PC-3 (cell line): ENCODE measurements at regions not wholly inside any gene's neighbourhood (a gene's known extent, or its start where the extent isn't known, plus 50 kb on each side); places are given as distances from the start of the nearest gene placed in this dataset.

Experiments used
- ATAC-seq: fragments of 200-7000 bp; cut with Tn5 transposase; 2 replicates; pipeline ENCODE4 v1.9.1; 2020; ENCODE audit warnings: mild to moderate bottlenecking, moderate library complexity
- BruUV-seq: library from RNA; stranded (reverse); fragments of 400-500 nt; replicated peaks from 2 replicates; lab custom pipeline; 2021; lab: Mats Ljungman, UMichigan
- CTCF ChIA-PET: fragments of 300-600 bp; sonication (Branson Sonifier 250); formaldehyde crosslinking; loops from one replicate; lab custom pipeline; 2022; ENCODE audit warnings: antibody characterized with exemption; lab: Charles Lee
- POLR2A ChIA-PET: fragments of 300-600 bp; sonication (Branson Sonifier 250); formaldehyde crosslinking; loops from one replicate; lab custom pipeline; 2022; ENCODE audit warnings: antibody characterized with exemption; ENCODE audit not compliant: unreplicated experiment; lab: Charles Lee
- DNase-seq: peaks from one replicate; pipeline ENCODE4 v3.0.0-alpha.2; 2015
- H2AFZ ChIP-seq: fragments of 300-600 bp; sonication (generic); 2 replicates; pipeline ENCODE4 v1.6.0; 2016; ENCODE audit warnings: antibody characterized with exemption, low read length
- H3F3A ChIP-seq: fragments of 300-600 bp; sonication (generic); one replicate; pipeline ENCODE4 v1.6.0; 2017; ENCODE audit warnings: antibody characterized with exemption, low read length, control low read depth, mild to moderate bottlenecking; ENCODE audit not compliant: unreplicated experiment
- H3K27ac ChIP-seq: fragments of 300-600 bp; sonication (generic); 2 replicates; pipeline ENCODE4 v1.5.1; 2016; ENCODE audit warnings: mild to moderate bottlenecking, low read length
- H3K27me3 ChIP-seq: fragments of 300-600 bp; sonication (generic); 2 replicates; pipeline ENCODE4 v1.6.1; 2016; ENCODE audit warnings: low read length, mixed read lengths
- H3K36me3 ChIP-seq: fragments of 300-600 bp; sonication (generic); 2 replicates; pipeline ENCODE4 v1.6.1; 2016; ENCODE audit warnings: low read depth, mixed run types, low read length, mixed read lengths
- H3K4me1 ChIP-seq: fragments of 300-600 bp; sonication (generic); 2 replicates; pipeline ENCODE4 v1.5.1; 2016; ENCODE audit warnings: low read length; ENCODE audit not compliant: insufficient read depth
- H3K4me2 ChIP-seq: fragments of 300-600 bp; sonication (generic); 2 replicates; pipeline ENCODE4 v1.6.0; 2016; ENCODE audit warnings: low read length
- H3K4me3 ChIP-seq: fragments of 300-600 bp; sonication (generic); 2 replicates; pipeline ENCODE4 v1.5.1; 2016; ENCODE audit warnings: mild to moderate bottlenecking, low read length, mixed read lengths
- H3K79me2 ChIP-seq: fragments of 300-600 bp; sonication (generic); 2 replicates; pipeline ENCODE4 v1.6.1; 2017; ENCODE audit warnings: low read length, mixed read lengths
- H3K9ac ChIP-seq: fragments of 300-600 bp; sonication (generic); 2 replicates; pipeline ENCODE4 v1.6.0; 2016; ENCODE audit warnings: mild to moderate bottlenecking, low read length
- H3K9me2 ChIP-seq: fragments of 300-600 bp; sonication (generic); replicated peaks from 2 replicates; pipeline ENCODE4 v1.6.1; 2016; ENCODE audit warnings: mixed run types, low read length, mixed read lengths
- H3K9me3 ChIP-seq: fragments of 300-600 bp; sonication (generic); 2 replicates; pipeline ENCODE4 v1.6.1; 2016; ENCODE audit warnings: low read length, mixed read lengths
- H4K20me1 ChIP-seq: fragments of 300-600 bp; sonication (generic); 2 replicates; pipeline ENCODE4 v1.6.1; 2016; ENCODE audit warnings: low read length, mixed read lengths
- EZH2 ChIP-seq: fragments of 300-600 bp; sonication (generic); IDR thresholded peaks from one replicate; pipeline ENCODE4 v1.6.1; 2017; ENCODE audit warnings: antibody characterized with exemption, mild to moderate bottlenecking, low read length; ENCODE audit not compliant: unreplicated experiment
- EZH2phosphoT487 ChIP-seq: fragments of 300-600 bp; sonication (generic); IDR thresholded peaks from 2 replicates; pipeline ENCODE4 v1.6.1; 2018; ENCODE audit warnings: mild to moderate bottlenecking, antibody characterized with exemption, low read length, borderline replicate concordance
- intact Hi-C: fragments of 100-400 bp; cut with micrococcal nuclease; formaldehyde crosslinking; loops from 2 replicates; pipeline ENCODE4 v1.9.0; 2023
- TF ChIP-seq, protein P1 (sequence below): fragments of 300-600 bp; sonication (generic); conservative IDR thresholded peaks from 2 replicates; pipeline ENCODE4 v1.5.1; 2017; ENCODE audit warnings: antibody characterized with exemption, low read depth, mild to moderate bottlenecking, low read length

DNA sequence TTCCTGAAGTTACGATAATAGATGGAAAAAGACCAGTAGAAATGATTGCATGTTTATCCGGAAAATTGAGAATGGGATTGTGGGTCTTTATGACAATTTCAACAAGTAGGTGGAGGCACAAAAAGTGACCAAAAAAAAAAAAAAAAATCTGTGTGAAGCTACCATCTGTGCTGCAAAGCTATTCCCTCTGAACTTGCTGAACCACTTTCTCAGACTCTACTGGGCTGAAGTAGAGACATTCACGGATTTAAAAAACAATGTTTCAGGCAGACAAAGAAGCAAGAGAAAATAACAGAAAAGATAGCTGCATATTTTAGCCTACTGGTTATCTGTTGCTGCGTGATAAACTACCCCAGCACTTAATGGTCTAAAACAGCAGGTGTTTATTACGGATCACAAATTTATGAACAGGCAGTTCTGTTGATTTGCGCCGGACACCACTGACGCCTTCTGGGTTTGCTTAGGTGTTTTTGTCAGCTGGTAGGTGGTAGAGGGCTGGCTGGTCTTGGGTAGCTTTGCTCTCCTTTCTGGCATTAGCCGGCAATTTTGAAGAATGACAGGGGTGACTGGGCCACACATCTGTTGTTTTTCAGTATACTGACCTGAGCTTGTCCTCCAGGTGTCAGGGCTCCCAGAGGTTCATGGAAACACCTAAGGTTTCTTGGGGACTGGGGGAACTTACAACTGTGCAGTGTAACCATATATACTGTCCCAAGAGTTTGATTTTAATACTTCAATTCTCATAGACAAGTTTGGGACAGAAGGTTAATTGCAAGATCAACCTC lies 665.1 kb downstream of the CCSER2 start:
- Histone ChIP-seq H3K9ac (no peak overlapping the region), H3K27ac (no peak overlapping the region), H3K9me3 (no peaks in the 10 kb centered on the region), H3F3A (no peaks in the 10 kb centered on the region), H3K9me2 (no peaks in the 10 kb centered on the region), H3K4me2 (no peak overlapping the region), H3K4me3 (no peak overlapping the region), H3K36me3 (no peaks in the 10 kb centered on the region), H3K27me3 (no peaks in the 10 kb centered on the region), H4K20me1 (no peaks in the 10 kb centered on the region), H2AFZ (no peak overlapping the region), H3K4me1 (no peaks in the 10 kb centered on the region), H3K79me2 (no peaks in the 10 kb centered on the region)
- DNase-seq (no peak), ATAC-seq (no peak)
- no TSS peak for BruUV-seq
- POLR2A ChIA-PET, result no interaction called here
- CTCF ChIA-PET, result no interaction called here
- TF ChIP-seq, protein P1, sequence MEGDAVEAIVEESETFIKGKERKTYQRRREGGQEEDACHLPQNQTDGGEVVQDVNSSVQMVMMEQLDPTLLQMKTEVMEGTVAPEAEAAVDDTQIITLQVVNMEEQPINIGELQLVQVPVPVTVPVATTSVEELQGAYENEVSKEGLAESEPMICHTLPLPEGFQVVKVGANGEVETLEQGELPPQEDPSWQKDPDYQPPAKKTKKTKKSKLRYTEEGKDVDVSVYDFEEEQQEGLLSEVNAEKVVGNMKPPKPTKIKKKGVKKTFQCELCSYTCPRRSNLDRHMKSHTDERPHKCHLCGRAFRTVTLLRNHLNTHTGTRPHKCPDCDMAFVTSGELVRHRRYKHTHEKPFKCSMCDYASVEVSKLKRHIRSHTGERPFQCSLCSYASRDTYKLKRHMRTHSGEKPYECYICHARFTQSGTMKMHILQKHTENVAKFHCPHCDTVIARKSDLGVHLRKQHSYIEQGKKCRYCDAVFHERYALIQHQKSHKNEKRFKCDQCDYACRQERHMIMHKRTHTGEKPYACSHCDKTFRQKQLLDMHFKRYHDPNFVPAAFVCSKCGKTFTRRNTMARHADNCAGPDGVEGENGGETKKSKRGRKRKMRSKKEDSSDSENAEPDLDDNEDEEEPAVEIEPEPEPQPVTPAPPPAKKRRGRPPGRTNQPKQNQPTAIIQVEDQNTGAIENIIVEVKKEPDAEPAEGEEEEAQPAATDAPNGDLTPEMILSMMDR, result no peak
- TF ChIP-seq EZH2, result no peak
- TF ChIP-seq EZH2phosphoT487, result no peak
- intact Hi-C loops, result no loop called here

DNA sequence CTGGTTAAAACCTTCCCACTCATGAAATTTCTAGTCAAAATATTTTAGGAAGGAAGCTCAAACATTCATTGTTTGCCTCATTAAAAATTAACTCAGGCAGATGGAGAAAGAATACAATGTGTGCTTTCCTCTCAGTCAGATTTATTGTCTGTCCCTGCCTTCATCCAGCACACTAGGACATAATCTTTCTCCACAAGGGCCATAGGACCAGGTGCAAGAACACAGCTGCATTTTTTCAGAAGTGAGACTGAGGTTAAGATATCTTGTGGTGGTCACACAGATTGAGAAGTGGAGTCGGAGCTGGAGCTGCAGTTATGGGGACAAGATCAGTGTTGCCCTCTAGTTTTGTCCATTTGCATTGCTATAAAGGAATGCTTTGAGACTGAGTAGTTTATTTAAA lies 666.3 kb downstream of the CCSER2 start:
- DNase-seq, result no peak
- no peaks in the 10 kb centered on the region for H3K36me3 ChIP-seq

DNA sequence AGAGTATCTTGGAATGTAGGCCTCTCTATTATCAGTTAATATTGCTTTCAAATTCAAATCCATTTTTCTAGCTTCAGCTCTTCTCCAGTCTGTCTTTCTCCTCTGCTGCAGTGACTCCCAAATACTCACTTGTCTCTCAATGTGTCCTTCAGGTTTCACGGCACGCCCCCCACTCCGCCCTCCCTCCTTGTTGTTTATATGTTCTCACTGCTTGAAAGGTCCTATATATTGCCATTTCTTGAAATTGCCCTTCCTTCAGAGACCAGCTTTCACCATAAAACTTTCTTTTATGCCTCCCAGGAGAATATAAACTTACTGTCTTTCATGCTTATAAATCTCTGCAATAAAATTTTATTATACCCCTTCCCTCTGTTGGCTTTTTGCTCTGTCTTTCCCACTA lies 668.2 kb downstream of the CCSER2 start:
- CTCF ChIA-PET, result no interaction called here

More for the DNA sequence above, 666.3 kb downstream of the CCSER2 start:
- no peak overlapping the region for H3K4me2 ChIP-seq
- TF ChIP-seq EZH2phosphoT487 (no peak), EZH2 (no peak)
- TF ChIP-seq, protein P1, result no peak
- BruUV-seq, result no TSS peak
- CTCF ChIA-PET, result no interaction called here
- no peaks in the 10 kb centered on the region for H4K20me1 ChIP-seq
- intact Hi-C loops, result no loop called here
- H3K9me2 ChIP-seq, result no peaks in the 10 kb centered on the region
- no peaks in the 10 kb centered on the region for H3K79me2 ChIP-seq
- no peak for ATAC-seq
- H3K4me3 ChIP-seq, result no peak overlapping the region
- H3F3A ChIP-seq, result no peaks in the 10 kb centered on the region
- POLR2A ChIA-PET, result no interaction called here
- no peak overlapping the region for H3K9ac ChIP-seq
- H3K27me3 ChIP-seq, result no peaks in the 10 kb centered on the region
- H3K9me3 ChIP-seq, result no peaks in the 10 kb centered on the region
- no peak overlapping the region for H3K27ac ChIP-seq
- no peaks in the 10 kb centered on the region for H3K4me1 ChIP-seq
- no peak overlapping the region for H2AFZ ChIP-seq

More for the DNA sequence above, 668.2 kb downstream of the CCSER2 start:
- H3K36me3 ChIP-seq, result no peaks in the 10 kb centered on the region
- TF ChIP-seq EZH2phosphoT487, result no peak
- TF ChIP-seq EZH2, result no peak
- TF ChIP-seq, protein P1, result no peak
- no peaks in the 10 kb centered on the region for H3K9me2 ChIP-seq
- intact Hi-C loops, result no loop called here
- POLR2A ChIA-PET, result no interaction called here
- H3K9ac ChIP-seq, result no peak overlapping the region
- BruUV-seq, result no TSS peak
- H3K4me1 ChIP-seq, result no peaks in the 10 kb centered on the region
- DNase-seq, result no peak
- H3K4me2 ChIP-seq, result no peak overlapping the region
- H3K27me3 ChIP-seq, result no peaks in the 10 kb centered on the region
- no peak overlapping the region for H2AFZ ChIP-seq
- H3K27ac ChIP-seq, result no peak overlapping the region
- ATAC-seq, result no peak
- no peaks in the 10 kb centered on the region for H3K9me3 ChIP-seq
- H3K4me3 ChIP-seq, result no peak overlapping the region
- H3K79me2 ChIP-seq, result no peaks in the 10 kb centered on the region
- no peaks in the 10 kb centered on the region for H4K20me1 ChIP-seq
- H3F3A ChIP-seq, result no peaks in the 10 kb centered on the region
